T47D (cell line): ENCODE measurements at regions not wholly inside any gene's neighbourhood (a gene's known extent, or its start where the extent isn't known, plus 50 kb on each side); places are given as distances from the start of the nearest gene placed in this dataset.
"Not testable (repeated sequence)": the region's sequence is repeated elsewhere in the genome, so short reads cannot be mapped to it uniquely, and the experiment has no call there.

Experiments
- DNase-seq, 2 experiments: peaks; one replicate each; pipeline versions ENCODE4 v3.0.0 to v3.0.0-alpha.2; 2011 to 2012; ENCODE audit warnings: low read depth in 1 of 2, low spot score in 1 of 2
- JUND ChIP-seq: IDR thresholded peaks from 2 replicates; pipeline ENCODE4 v1.6.1; 2012; ENCODE audit warnings: low read depth
- in situ Hi-C: cut with HindIII; loops from 2 replicates; pipeline ENCODE4 v1.10.0; 2016; ENCODE audit warnings: low sequenced_read_pairs, low pct_unique_long_range_greater_than_20kb

GRCh38 chr1:242670019-242670418, 145.5 kb upstream of the PLD5 start:
- no peak for TF ChIP-seq JUND
- DNase-seq = no peak
- in situ Hi-C loops = no loop called here

GRCh38 chr1:242662886-242663285, 138.4 kb upstream of the PLD5 start:
- TF ChIP-seq JUND = no peak
- DNase-seq = no peak
- in situ Hi-C loops = no loop called here

- in situ Hi-C loops = not testable (repeated sequence)
Measured at GRCh38 chr1:242653772-242654171, 129.3 kb upstream of the PLD5 start.

GRCh38 chr1:242651817-242652216, 127.3 kb upstream of the PLD5 start:
- in situ Hi-C loops = no loop called here
- DNase-seq = no peak
- TF ChIP-seq JUND = no peak

More at GRCh38 chr1:242653772-242654171, 129.3 kb upstream of the PLD5 start:
- not testable (repeated sequence) for DNase-seq

GRCh38 chr1:242641461-242641860, 117.0 kb upstream of the PLD5 start:
- in situ Hi-C loops = no loop called here
- DNase-seq = no peak
- TF ChIP-seq JUND = no peak

GRCh38 chr1:242639104-242639503, 114.6 kb upstream of the PLD5 start:
- no peak for TF ChIP-seq JUND
- DNase-seq = peak in 1 of 2 experiments; percentile 4
- in situ Hi-C loops = no loop called here

- DNase-seq = no peak
- no peak for TF ChIP-seq JUND
- in situ Hi-C loops = no loop called here
Measured at GRCh38 chr1:242634732-242635131, 110.2 kb upstream of the PLD5 start.

- DNase-seq = no peak
- no peak for TF ChIP-seq JUND
- in situ Hi-C loops = no loop called here
Measured at GRCh38 chr1:242629396-242629795, 104.9 kb upstream of the PLD5 start.

- in situ Hi-C loops = no loop called here
- TF ChIP-seq JUND = no peak
- no peak for DNase-seq
Measured at GRCh38 chr1:242623756-242624155, 99.3 kb upstream of the PLD5 start.

- in situ Hi-C loops = no loop called here
- DNase-seq = no peak
- TF ChIP-seq JUND = no peak
Measured at GRCh38 chr1:242623119-242623518, 98.6 kb upstream of the PLD5 start.

- no peak for DNase-seq
- TF ChIP-seq JUND = no peak
- in situ Hi-C loops = no loop called here
Measured at GRCh38 chr1:242613266-242613815, 88.8 kb upstream of the PLD5 start.

- no peak for TF ChIP-seq JUND
- no peak for DNase-seq
- in situ Hi-C loops = no loop called here
Measured at GRCh38 chr1:242610209-242610608, 85.7 kb upstream of the PLD5 start.

GRCh38 chr1:242605521-242605920, 81.0 kb upstream of the PLD5 start:
- no peak for DNase-seq
- in situ Hi-C loops = no loop called here
- no peak for TF ChIP-seq JUND

- no peak for TF ChIP-seq JUND
- DNase-seq = no peak
- in situ Hi-C loops = no loop called here
Measured at GRCh38 chr1:242602001-242602400, 77.5 kb upstream of the PLD5 start.

GRCh38 chr1:242593756-242594155, 69.3 kb upstream of the PLD5 start:
- DNase-seq, in situ Hi-C loops: not testable (repeated sequence)
